AG09319 (cell line): ENCODE measurements at regions not wholly inside any gene's neighbourhood (a gene's known extent, or its start where the extent isn't known, plus 50 kb on each side); places are given as distances from the start of the nearest gene placed in this dataset.

Experiments used
- DNase-seq: peaks from one replicate; pipeline ENCODE4 v3.0.0-alpha.2; 2010; ENCODE audit warnings: low read depth; ENCODE audit errors: extremely low read depth
- TF ChIP-seq, protein P1 (sequence below): IDR thresholded peaks from 2 replicates; pipeline ENCODE4 v1.5.1; 2011; ENCODE audit warnings: low read depth, mild to moderate bottlenecking, inconsistent platforms, low read length, moderate library complexity

DNA sequence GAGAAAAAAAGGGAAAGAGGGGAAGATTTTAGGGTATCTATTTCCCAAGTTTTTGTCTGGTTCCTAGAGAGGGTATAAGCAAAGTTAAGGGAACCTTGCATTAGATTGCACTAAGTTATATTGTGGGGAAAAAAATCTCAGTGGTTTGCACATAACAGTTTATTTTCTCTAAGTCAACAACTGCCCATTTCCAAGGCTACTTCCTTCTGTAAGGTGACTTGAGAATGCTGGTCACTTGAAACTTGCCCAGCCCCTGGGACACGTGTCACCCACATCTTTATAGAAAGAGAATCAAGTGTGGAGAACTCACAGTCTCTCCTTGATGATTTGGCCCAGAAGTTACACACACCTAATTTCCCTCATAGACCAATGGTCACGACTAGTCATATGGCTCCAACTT is 488.6 kb upstream of the PODXL start:
- TF ChIP-seq, protein P1, sequence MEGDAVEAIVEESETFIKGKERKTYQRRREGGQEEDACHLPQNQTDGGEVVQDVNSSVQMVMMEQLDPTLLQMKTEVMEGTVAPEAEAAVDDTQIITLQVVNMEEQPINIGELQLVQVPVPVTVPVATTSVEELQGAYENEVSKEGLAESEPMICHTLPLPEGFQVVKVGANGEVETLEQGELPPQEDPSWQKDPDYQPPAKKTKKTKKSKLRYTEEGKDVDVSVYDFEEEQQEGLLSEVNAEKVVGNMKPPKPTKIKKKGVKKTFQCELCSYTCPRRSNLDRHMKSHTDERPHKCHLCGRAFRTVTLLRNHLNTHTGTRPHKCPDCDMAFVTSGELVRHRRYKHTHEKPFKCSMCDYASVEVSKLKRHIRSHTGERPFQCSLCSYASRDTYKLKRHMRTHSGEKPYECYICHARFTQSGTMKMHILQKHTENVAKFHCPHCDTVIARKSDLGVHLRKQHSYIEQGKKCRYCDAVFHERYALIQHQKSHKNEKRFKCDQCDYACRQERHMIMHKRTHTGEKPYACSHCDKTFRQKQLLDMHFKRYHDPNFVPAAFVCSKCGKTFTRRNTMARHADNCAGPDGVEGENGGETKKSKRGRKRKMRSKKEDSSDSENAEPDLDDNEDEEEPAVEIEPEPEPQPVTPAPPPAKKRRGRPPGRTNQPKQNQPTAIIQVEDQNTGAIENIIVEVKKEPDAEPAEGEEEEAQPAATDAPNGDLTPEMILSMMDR = no peak
- DNase-seq = no peak

DNA sequence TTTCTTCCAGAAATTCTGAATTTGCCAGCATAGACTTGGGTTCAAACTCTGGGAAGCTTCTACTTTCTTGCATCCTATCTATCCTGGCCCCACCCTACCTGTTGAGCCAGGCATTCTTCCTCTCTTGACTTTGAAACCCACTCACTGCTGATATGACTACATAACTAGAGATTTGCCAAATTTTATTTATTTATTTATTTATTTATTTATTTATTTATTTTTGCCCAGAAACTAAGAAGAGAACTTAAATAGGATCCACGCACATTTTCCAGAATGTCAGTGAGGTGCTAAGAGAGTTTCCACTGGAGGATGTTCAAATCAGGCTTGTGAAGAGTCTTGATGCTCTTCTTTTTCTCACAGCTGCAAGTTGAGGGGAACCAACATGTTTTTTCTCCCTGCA is 487.8 kb upstream of the PODXL start:
- DNase-seq = no peak
- TF ChIP-seq, protein P1 = no peak

DNA sequence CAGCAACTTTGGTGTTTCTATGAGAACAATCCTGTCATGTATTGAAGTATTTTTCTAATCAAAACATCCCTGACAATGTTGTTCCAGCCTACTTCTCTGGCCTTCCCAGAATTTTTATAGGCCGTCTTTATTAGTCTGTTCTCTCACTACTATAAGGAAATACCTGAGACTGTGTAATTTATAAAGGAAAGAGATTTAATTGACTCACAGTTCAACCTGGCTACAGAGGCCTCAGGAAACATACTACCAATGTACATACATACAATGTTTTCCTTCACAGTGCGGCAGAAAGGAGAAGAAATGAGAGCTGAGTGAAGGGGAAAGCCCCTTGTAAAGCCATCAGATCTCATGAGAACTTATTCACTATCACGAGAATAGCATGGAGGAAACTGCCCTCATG is 484.7 kb upstream of the PODXL start:
- no peak for DNase-seq
- TF ChIP-seq, protein P1 = no peak

DNA sequence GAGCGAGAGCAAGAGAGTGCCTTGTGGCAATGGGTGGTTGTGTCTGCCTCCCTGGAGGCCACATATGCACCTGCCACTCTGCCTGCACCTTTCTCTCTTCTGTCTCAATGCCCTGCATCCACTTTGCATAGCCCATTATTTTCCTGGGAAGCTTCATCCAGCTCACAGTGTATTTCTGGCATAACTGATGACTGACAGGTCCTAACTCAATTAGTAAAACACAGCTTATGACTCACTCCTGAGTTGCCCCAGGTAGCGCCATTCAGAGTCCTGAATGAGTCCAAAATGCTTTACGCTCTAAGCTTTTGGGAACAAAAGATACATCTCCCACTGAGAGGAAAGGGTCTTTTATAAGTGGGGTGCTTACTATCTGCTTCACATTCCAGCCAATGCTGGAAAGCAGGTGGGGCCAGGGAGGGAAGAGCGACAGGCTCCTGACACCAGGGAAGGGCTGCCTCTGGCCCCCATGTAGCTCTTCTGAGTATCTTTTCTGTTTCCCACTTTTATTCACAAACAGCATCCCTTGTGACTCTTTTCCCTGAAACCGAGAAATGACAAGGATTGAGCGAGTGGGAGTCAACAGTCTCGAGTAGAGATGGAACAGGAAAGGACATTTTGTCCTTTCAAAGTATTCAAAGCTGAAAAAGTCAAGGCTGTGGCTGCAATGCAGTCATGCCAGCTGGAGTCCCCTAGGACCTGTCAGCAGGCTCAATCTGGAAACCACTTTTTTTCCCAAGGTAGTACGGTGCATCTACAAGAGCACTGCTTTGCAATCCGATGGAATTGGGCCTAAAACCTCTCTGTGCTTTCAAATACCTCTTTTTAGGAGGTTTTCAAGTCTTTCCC is 479.3 kb upstream of the PODXL start:
- TF ChIP-seq, protein P1 = no peak
- no peak for DNase-seq

DNA sequence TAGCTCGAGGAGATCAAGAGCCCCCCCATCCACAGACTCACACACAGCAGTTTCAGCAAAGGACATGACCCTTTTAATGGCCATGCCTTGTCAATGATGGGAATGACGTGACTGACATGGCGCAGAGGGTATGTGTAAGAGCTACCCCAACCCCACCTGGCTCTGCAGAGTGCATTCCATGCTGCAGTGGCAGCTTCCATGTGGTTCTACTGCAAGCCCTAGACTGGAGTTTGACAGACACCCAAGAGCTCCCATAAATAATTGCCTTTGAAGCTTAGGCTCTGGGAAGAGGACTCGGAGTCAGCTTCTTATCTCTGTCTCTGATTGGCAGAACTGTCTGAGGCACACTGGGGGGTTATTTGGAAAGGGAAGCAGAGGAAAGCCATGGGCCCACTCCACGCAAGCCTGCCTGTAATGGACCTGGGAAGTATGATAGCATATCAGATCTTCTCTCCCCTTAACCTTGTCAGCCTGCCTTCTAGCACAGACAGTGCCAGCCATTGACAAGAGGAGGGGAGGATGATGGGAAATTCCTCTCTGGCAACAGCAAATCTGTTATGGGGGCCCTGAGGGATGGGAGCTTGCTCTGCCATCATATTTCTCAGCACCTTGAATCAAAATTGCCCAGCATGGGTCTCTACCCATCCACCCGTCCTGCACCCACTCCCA is 478.5 kb upstream of the PODXL start:
- no peak for DNase-seq
- TF ChIP-seq, protein P1 = no peak

DNA sequence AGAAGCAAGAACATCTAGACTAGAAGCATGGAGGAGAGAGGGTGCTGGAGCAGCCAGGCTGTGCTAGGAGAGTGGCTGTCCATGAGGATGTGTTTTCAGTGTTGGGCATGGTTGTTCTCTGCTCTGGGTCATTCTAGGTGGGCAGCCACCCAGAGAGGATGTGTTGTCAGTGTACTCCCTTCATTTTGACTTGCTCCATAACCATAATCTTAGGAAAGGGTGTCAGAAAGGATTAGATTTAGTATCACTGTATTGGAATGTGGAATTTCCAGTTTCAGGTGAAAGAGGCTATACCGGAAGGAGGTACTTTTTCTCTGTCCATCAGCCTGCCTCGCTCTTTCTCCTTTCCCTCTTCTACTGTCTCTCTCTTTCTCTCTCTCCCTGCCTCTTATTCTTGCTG is 474.5 kb upstream of the PODXL start:
- TF ChIP-seq, protein P1 = no peak
- no peak for DNase-seq

DNA sequence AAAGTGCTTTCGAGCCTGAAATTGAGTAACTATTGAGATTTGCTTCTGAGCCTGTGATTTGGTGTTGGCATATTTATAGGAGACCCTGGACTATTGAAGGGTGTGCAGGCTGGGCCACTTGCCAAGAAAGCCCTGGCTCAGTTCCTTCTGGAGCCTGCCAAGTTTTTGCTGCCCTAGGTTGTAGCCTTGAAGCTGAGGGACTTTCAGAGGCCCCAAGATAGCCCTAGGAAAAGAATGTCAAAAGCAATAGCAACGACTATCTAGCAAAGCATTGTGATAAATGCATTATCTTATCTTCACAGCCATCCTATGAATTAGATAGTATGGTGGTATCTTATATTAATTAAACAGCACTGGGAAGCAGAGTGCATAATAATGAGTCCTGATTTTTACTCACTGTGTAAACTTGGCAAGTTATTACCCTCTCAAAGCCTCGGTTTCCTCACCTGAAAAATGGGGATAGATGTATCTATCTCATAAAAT is 473.7 kb upstream of the PODXL start:
- TF ChIP-seq, protein P1 = no peak
- no peak for DNase-seq
